CD8-positive, alpha-beta memory T cell (primary cell): ENCODE measurements at regions not wholly inside any gene's neighbourhood (a gene's known extent, or its start where the extent isn't known, plus 50 kb on each side); places are given as distances from the start of the nearest gene placed in this dataset.
A peak's percentile ranks its signal among the peaks of the same experiment; 100 is the strongest.

Experiments
- CTCF ChIA-PET: fragments of 350-600 bp; sonication (Branson Sonifier 250); formaldehyde crosslinking; loops from one replicate; lab custom pipeline; 2021; ENCODE audit warnings: antibody characterized with exemption; lab: Charles Lee
- POLR2A ChIA-PET: fragments of 350-600 bp; sonication (Branson Sonifier 250); formaldehyde crosslinking; loops from one replicate; lab custom pipeline; 2021; ENCODE audit warnings: antibody characterized with exemption; lab: Charles Lee
- DNase-seq, 5 donors: peaks; one replicate each; pipeline versions ENCODE4 v3.0.0 to v3.0.0-alpha.2; 2020 to 2022; ENCODE audit warnings: mixed read lengths in 1 of 5
- H3K27ac ChIP-seq: one replicate; pipeline ENCODE4 v1.7.0; 2013; ENCODE audit warnings: low read depth, mild to moderate bottlenecking, low read length, moderate library complexity
- H3K27me3 ChIP-seq: 2 replicates; pipeline ENCODE4 v1.7.0; 2013; ENCODE audit warnings: low read length, mild to moderate bottlenecking; ENCODE audit not compliant: insufficient read depth, poor library complexity, severe bottlenecking
- H3K36me3 ChIP-seq: 2 replicates; pipeline ENCODE4 v1.7.0; 2013; ENCODE audit warnings: mild to moderate bottlenecking, low read length, moderate library complexity; ENCODE audit not compliant: insufficient read depth
- H3K4me1 ChIP-seq: 2 replicates; pipeline ENCODE4 v1.7.0; 2013; ENCODE audit warnings: mild to moderate bottlenecking, low read length, moderate library complexity; ENCODE audit not compliant: insufficient read depth
- H3K4me3 ChIP-seq: 2 replicates; pipeline ENCODE4 v1.7.0; 2013; ENCODE audit warnings: mild to moderate bottlenecking, low read length
- H3K9me3 ChIP-seq: 2 replicates; pipeline ENCODE4 v1.7.0; 2013; ENCODE audit warnings: mild to moderate bottlenecking, low read length
- H3K27ac Mint-ChIP-seq, 8 donors: one replicate each; pipeline ENCODE4 v1.8.0; 2020 to 2021; ENCODE audit warnings: mixed read lengths in 8 of 8, mild to moderate bottlenecking in 6 of 8, inconsistent platforms in 3 of 8, moderate library complexity in 3 of 8
- H3K27me3 Mint-ChIP-seq, 2 donors: one replicate each; pipeline ENCODE4 v1.8.0; 2020 to 2021; ENCODE audit warnings: mixed read lengths in 2 of 2, mild to moderate bottlenecking in 1 of 2, moderate library complexity in 1 of 2
- H3K36me3 Mint-ChIP-seq, 3 donors: one replicate each; pipeline ENCODE4 v1.8.0; 2020 to 2021; ENCODE audit warnings: mixed read lengths in 3 of 3, inconsistent platforms in 1 of 3, mild to moderate bottlenecking in 1 of 3
- H3K4me1 Mint-ChIP-seq, 3 donors: one replicate each; pipeline ENCODE4 v1.8.0; 2020 to 2021; ENCODE audit warnings: mixed read lengths in 3 of 3, inconsistent platforms in 1 of 3, mild to moderate bottlenecking in 1 of 3
- H3K4me3 Mint-ChIP-seq, 7 donors: one replicate each; pipeline ENCODE4 v1.8.0; 2020 to 2021; ENCODE audit warnings: mixed read lengths in 7 of 7, mild to moderate bottlenecking in 6 of 7, moderate library complexity in 4 of 7, inconsistent platforms in 2 of 7
- H3K9me3 Mint-ChIP-seq, 5 donors: one replicate each; pipeline ENCODE4 v1.8.0; 2020 to 2022; ENCODE audit warnings: mixed read lengths in 5 of 5, mild to moderate bottlenecking in 3 of 5, moderate library complexity in 2 of 5, inconsistent platforms in 1 of 5

GRCh38 chr10:47193666-47194065 is 106.3 kb upstream of the GDF10 start:
- Histone ChIP-seq H3K27ac (no peak overlapping the region), H3K27me3 (no peaks in the 10 kb centered on the region), H3K9me3 (no peaks in the 10 kb centered on the region), H3K36me3 (no peaks in the 10 kb centered on the region), H3K4me1 (no peaks in the 10 kb centered on the region), H3K4me3 (no peak overlapping the region)
- Mint-ChIP-seq H3K36me3 (no peaks in the 10 kb centered on the region), H3K27ac (no peak overlapping the region), H3K4me1 (peaks cover 0 to 9% (median 5%) of the 10 kb centered on the region in 3 donors), H3K27me3 (peaks cover 0 to 7% of the 10 kb centered on the region in 2 donors), H3K9me3 (no peaks in the 10 kb centered on the region), H3K4me3 (no peak overlapping the region)
- ChIA-PET CTCF (no interaction called here), POLR2A (no interaction called here)
- DNase-seq = no peak

- H3K4me1 ChIP-seq = no peaks in the 10 kb centered on the region
- no peaks in the 10 kb centered on the region for H3K27me3 ChIP-seq
- Mint-ChIP-seq H3K4me3 (peak overlapping the region in 2 of 7 donors; percentile 26 to 29), H3K27ac (no peak overlapping the region), H3K36me3 (no peaks in the 10 kb centered on the region), H3K9me3 (no peaks in the 10 kb centered on the region), H3K27me3 (peaks cover 0 to 4% of the 10 kb centered on the region in 2 donors), H3K4me1 (peaks cover 0 to 9% (median 5%) of the 10 kb centered on the region in 3 donors)
- H3K9me3 ChIP-seq = no peaks in the 10 kb centered on the region
- no peak overlapping the region for H3K27ac ChIP-seq
- CTCF ChIA-PET = interaction anchor here (0.7 kb wide), 1 partner anchor 116 kb away, joined by 3 read pairs; no protein-coding TSS in a partner anchor
- no peak for DNase-seq
- no peaks in the 10 kb centered on the region for H3K36me3 ChIP-seq
- POLR2A ChIA-PET = no interaction called here
- H3K4me3 ChIP-seq = no peak overlapping the region
Observed at GRCh38 chr10:47195274-47195885, 104.6 kb upstream of the GDF10 start.

GRCh38 chr10:47196691-47197090 is 103.3 kb upstream of the GDF10 start:
- Histone ChIP-seq H3K4me3 (no peak overlapping the region), H3K27me3 (no peaks in the 10 kb centered on the region), H3K27ac (no peak overlapping the region), H3K4me1 (no peaks in the 10 kb centered on the region), H3K36me3 (no peaks in the 10 kb centered on the region), H3K9me3 (no peaks in the 10 kb centered on the region)
- CTCF ChIA-PET = no interaction called here
- POLR2A ChIA-PET = no interaction called here
- Mint-ChIP-seq H3K9me3 (no peaks in the 10 kb centered on the region), H3K36me3 (no peaks in the 10 kb centered on the region), H3K4me3 (no peak overlapping the region), H3K27ac (no peak overlapping the region), H3K27me3 (peaks cover 0 to 4% of the 10 kb centered on the region in 2 donors), H3K4me1 (peaks cover 0 to 9% (median 5%) of the 10 kb centered on the region in 3 donors)
- no peak for DNase-seq

- ChIA-PET CTCF (interaction anchor here (1.0 kb wide), 1 partner anchor 114 kb away, joined by 3 read pairs; no protein-coding TSS in a partner anchor), POLR2A (no interaction called here)
- H3K4me3 Mint-ChIP-seq = no peak overlapping the region
- Histone ChIP-seq H3K27ac (no peak overlapping the region), H3K36me3 (no peaks in the 10 kb centered on the region), H3K9me3 (no peaks in the 10 kb centered on the region), H3K4me1 (no peaks in the 10 kb centered on the region), H3K27me3 (no peaks in the 10 kb centered on the region), H3K4me3 (no peak overlapping the region)
- H3K36me3 Mint-ChIP-seq = no peaks in the 10 kb centered on the region
- H3K27ac Mint-ChIP-seq = no peak overlapping the region
- DNase-seq = no peak
- peaks cover 0 to 9% (median 5%) of the 10 kb centered on the region in 3 donors for H3K4me1 Mint-ChIP-seq
- H3K9me3 Mint-ChIP-seq = no peaks in the 10 kb centered on the region
- H3K27me3 Mint-ChIP-seq = peaks cover 0 to 4% of the 10 kb centered on the region in 2 donors
Observed at GRCh38 chr10:47198221-47198620, 101.8 kb upstream of the GDF10 start.

- peak overlapping the region in 4 of 8 donors; percentile 38 to 95 (median 82) for H3K27ac Mint-ChIP-seq
- peaks cover 49% of the 10 kb centered on the region for H3K4me1 ChIP-seq
Observed at GRCh38 chr10:47205192-47205591, 94.8 kb upstream of the GDF10 start.

GRCh38 chr10:47206449-47207280 is 93.3 kb upstream of the GDF10 start:
- Histone ChIP-seq H3K27ac (no peak overlapping the region), H3K4me3 (peak overlapping the region; percentile 47), H3K36me3 (no peaks in the 10 kb centered on the region), H3K4me1 (peaks cover 49% of the 10 kb centered on the region), H3K27me3 (no peaks in the 10 kb centered on the region), H3K9me3 (no peaks in the 10 kb centered on the region)
- ChIA-PET CTCF (interaction anchor here (1.0 kb wide), 1 partner anchor 42 kb away, joined by 3 read pairs; no protein-coding TSS in a partner anchor), POLR2A (interaction anchor here (1.5 kb wide), 1 partner anchor 54 kb away, joined by 4 read pairs; no protein-coding TSS in a partner anchor)
- Mint-ChIP-seq H3K4me1 (peaks cover 46 to 61% (median 53%) of the 10 kb centered on the region in 3 donors), H3K36me3 (no peaks in the 10 kb centered on the region), H3K27ac (peak overlapping the region; percentile 81 to 95 (median 92)), H3K9me3 (peaks cover 0 to 2% (median 0%) of the 10 kb centered on the region in 5 donors), H3K27me3 (no peaks in the 10 kb centered on the region), H3K4me3 (peak overlapping the region; percentile 60 to 84 (median 74))
- DNase-seq = peak in 2 of 5 donors; percentile 54 to 60

More at GRCh38 chr10:47205192-47205591, 94.8 kb upstream of the GDF10 start:
- DNase-seq = no peak
- no peaks in the 10 kb centered on the region for H3K27me3 ChIP-seq
- no peaks in the 10 kb centered on the region for H3K9me3 ChIP-seq
- no peaks in the 10 kb centered on the region for H3K36me3 ChIP-seq
- Mint-ChIP-seq H3K4me3 (no peak overlapping the region), H3K36me3 (no peaks in the 10 kb centered on the region), H3K27me3 (no peaks in the 10 kb centered on the region), H3K4me1 (peaks cover 44 to 51% (median 47%) of the 10 kb centered on the region in 3 donors), H3K9me3 (no peaks in the 10 kb centered on the region)
- H3K4me3 ChIP-seq = no peak overlapping the region
- no peak overlapping the region for H3K27ac ChIP-seq
- CTCF ChIA-PET = interaction anchor here (1.4 kb wide), 1 partner anchor 18 kb away, joined by 3 read pairs; no protein-coding TSS in a partner anchor
- POLR2A ChIA-PET = no interaction called here

GRCh38 chr10:47207281-47207615 is 92.7 kb upstream of the GDF10 start:
- Histone ChIP-seq H3K27me3 (no peaks in the 10 kb centered on the region), H3K4me3 (peak overlapping the region; percentile 47), H3K36me3 (no peaks in the 10 kb centered on the region), H3K4me1 (peaks cover 49% of the 10 kb centered on the region), H3K9me3 (no peaks in the 10 kb centered on the region), H3K27ac (peak overlapping the region; percentile 6)
- ChIA-PET POLR2A (interaction anchor here (1.5 kb wide), 1 partner anchor 53 kb away, joined by 4 read pairs; no protein-coding TSS in a partner anchor), CTCF (interaction anchor here (1.0 to 1.5 kb wide), 3 partner anchors 43 to 160 kb away, joined by 3 to 5 read pairs (median 3); no protein-coding TSS in a partner anchor)
- Mint-ChIP-seq H3K4me1 (peaks cover 46 to 61% (median 53%) of the 10 kb centered on the region in 3 donors), H3K27me3 (no peaks in the 10 kb centered on the region), H3K9me3 (peaks cover 0 to 6% (median 0%) of the 10 kb centered on the region in 5 donors), H3K27ac (peak overlapping the region; percentile 81 to 95 (median 90)), H3K36me3 (peaks cover 0 to 1% (median under 1%) of the 10 kb centered on the region in 3 donors), H3K4me3 (peak overlapping the region; percentile 60 to 84 (median 74))
- peak in 1 of 5 donors; percentile 27 for DNase-seq
